ENCODE measurements at regions not wholly inside any gene's neighbourhood (a gene's known extent, or its start where the extent isn't known, plus 50 kb on each side); places are given as distances from the start of the nearest gene placed in this dataset.

GRCh38 chr6:95084867-95085266, 492.5 kb upstream of the MANEA start:
- Histone ChIP-seq H4K20me1 (ENCODE audit: insufficient read depth, low read length) (no peaks in the 10 kb centered on the region), H2BK120ac (ENCODE audit: low read depth, low read length) (no peak overlapping the region), H2BK20ac (ENCODE audit: low read depth, low read length) (no peak overlapping the region), H4K91ac (ENCODE audit: insufficient read depth, low read depth, low read length) (no peak overlapping the region), H3K23ac (ENCODE audit: low read depth, low read length) (no peak overlapping the region), H3K4me1 (ENCODE audit: control insufficient read depth, insufficient read depth, low read length) (no peaks in the 10 kb centered on the region), H2BK5ac (ENCODE audit: low read depth, low read length, poor library complexity, severe bottlenecking) (no peak overlapping the region), H3K14ac (replicated peaks; ENCODE audit: low read depth, low read length) (no peak overlapping the region), H3K27ac (ENCODE audit: insufficient read depth, low read length) (no peak overlapping the region), H3K56ac (ENCODE audit: extremely low read depth, insufficient read depth, low read length) (no peak overlapping the region), H4K8ac (ENCODE audit: low read depth in 2 of 2, low read length in 2 of 2) (no peak overlapping the region), H3K4me3 (ENCODE audit: insufficient read depth, low read depth, low read length) (no peak overlapping the region), H2AK9ac (replicated peaks; ENCODE audit: low read depth, low read length, poor library complexity) (no peak overlapping the region), H3K9me1 (ENCODE audit: insufficient read depth, low read length) (no peaks in the 10 kb centered on the region), H3K9me3 (ENCODE audit: control insufficient read depth, insufficient read depth, low read length) (no peaks in the 10 kb centered on the region), H2AFZ (replicated peaks; ENCODE audit: low read length, poor library complexity) (no peak overlapping the region), H2AK5ac (ENCODE audit: low read depth, low read length) (no peak overlapping the region), H3K4me2 (ENCODE audit: low read depth, low read length) (no peak overlapping the region), H4K5ac (ENCODE audit: low read depth, low read length) (no peak overlapping the region), H3K27me3 (ENCODE audit: control insufficient read depth, insufficient read depth, low read length) (no peaks in the 10 kb centered on the region), H3K9ac (ENCODE audit: low read depth, low read length) (no peak overlapping the region), H3K36me3 (ENCODE audit: control insufficient read depth, insufficient read depth, low read length) (no peaks in the 10 kb centered on the region), H3K18ac (ENCODE audit: low read depth, low read length) (no peak overlapping the region), H2BK15ac (ENCODE audit: low read depth, low read length) (no peak overlapping the region), H3K79me1 (ENCODE audit: low read depth in 1 of 2, low read length in 2 of 2) (no peaks in the 10 kb centered on the region), H3K4ac (ENCODE audit: low read depth, low read length) (no peak overlapping the region)
- ChIA-PET CTCF (no interaction called here), POLR2A (ENCODE audit: unreplicated experiment) (no interaction called here)
- intact Hi-C loops (cut with micrococcal nuclease) = no loop called here
- dilution Hi-C loops (cut with HindIII; ENCODE audit: low sequenced_read_pairs, unreplicated experiment) = no loop called here
- ATAC-seq (ENCODE audit: low read depth) (no peak), DNase-seq (no peak)
- TF ChIP-seq RFX5 (IDR thresholded peaks at IDR 0.05; ENCODE audit: low read depth, low read length) (no peak), SMC3 (IDR thresholded peaks at IDR 0.05; ENCODE audit: low read depth, low read length) (no peak), NFE2L2 (IDR thresholded peaks at IDR 0.05; ENCODE audit: low read depth, low read length) (no peak), CHD1 (IDR thresholded peaks at IDR 0.05; ENCODE audit: low read depth, low read length) (no peak), RCOR1 (IDR thresholded peaks at IDR 0.05; ENCODE audit: insufficient replicate concordance, low read length) (no peak), CTCF (conservative IDR thresholded peaks at IDR 0.05; ENCODE audit: low read depth, low read length) (no peak), ELK1 (IDR thresholded peaks at IDR 0.05; ENCODE audit: borderline replicate concordance, low read depth, low read length) (no peak), MXI1 (IDR thresholded peaks at IDR 0.05; ENCODE audit: borderline replicate concordance, low read depth, low read length) (no peak), USF2 (IDR thresholded peaks at IDR 0.05; ENCODE audit: low read depth, low read length) (no peak), BHLHE40 (IDR thresholded peaks at IDR 0.05; ENCODE audit: low read depth, low read length) (no peak), MAZ (IDR thresholded peaks at IDR 0.05; ENCODE audit: borderline replicate concordance, low read depth, low read length) (no peak), FOS (IDR thresholded peaks at IDR 0.05; ENCODE audit: low read depth, low read length) (no peak), POLR2A (IDR thresholded peaks at IDR 0.05; ENCODE audit: low read depth, low read length) (no peak), MAFK (IDR thresholded peaks at IDR 0.05; ENCODE audit: low read depth, low read length) (no peak), CEBPB (IDR thresholded peaks at IDR 0.05; ENCODE audit: low read depth, low read length) (no peak), RAD21 (IDR thresholded peaks at IDR 0.05; ENCODE audit: low read length) (no peak)
- in situ Hi-C loops (cut with MboI; ENCODE audit: low sequenced_read_pairs) = no loop called here
- 60% methylated on average over 2 of the region's 19 CpGs; no CpG with 5 or more reads in 1 of the 2 experiments for WGBS, 2 experiments (ENCODE audit: extremely low coverage in 2 of 2, insufficient read length in 1 of 2)
- BruUV-seq (replicated peaks) = no TSS peak

All from IMR-90 (cell line).